ENCODE measurements at regions not wholly inside any gene's neighbourhood (a gene's known extent, or its start where the extent isn't known, plus 50 kb on each side); places are given as distances from the start of the nearest gene placed in this dataset.

DNA sequence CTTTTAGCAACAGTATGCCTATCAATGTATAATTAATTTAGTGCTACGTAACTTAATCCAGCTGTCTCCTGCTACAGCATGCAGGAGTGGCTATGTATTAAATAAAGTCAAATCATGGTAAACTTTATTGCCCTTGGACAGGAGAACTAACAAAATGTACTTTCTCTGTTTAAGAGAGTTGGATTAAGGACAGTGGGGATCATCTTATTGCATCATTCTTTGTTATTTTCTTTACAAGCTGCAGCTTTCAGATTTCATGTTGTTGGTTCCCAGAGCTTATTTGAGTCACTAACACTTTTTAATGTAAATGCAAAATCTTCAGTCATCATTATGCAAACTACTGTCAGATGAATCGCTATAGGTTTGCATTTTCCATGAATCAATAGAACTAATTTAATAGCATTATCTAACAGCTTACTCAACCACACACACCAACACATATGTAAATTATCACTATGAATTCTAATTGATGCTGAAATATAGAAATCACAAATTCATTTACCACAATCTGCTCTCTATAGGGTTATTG, 424.7 kb downstream of the MMUT start:
- TF ChIP-seq POLR2A (IDR thresholded peaks at IDR 0.05) = no peak
- TF ChIP-seq, protein P1, sequence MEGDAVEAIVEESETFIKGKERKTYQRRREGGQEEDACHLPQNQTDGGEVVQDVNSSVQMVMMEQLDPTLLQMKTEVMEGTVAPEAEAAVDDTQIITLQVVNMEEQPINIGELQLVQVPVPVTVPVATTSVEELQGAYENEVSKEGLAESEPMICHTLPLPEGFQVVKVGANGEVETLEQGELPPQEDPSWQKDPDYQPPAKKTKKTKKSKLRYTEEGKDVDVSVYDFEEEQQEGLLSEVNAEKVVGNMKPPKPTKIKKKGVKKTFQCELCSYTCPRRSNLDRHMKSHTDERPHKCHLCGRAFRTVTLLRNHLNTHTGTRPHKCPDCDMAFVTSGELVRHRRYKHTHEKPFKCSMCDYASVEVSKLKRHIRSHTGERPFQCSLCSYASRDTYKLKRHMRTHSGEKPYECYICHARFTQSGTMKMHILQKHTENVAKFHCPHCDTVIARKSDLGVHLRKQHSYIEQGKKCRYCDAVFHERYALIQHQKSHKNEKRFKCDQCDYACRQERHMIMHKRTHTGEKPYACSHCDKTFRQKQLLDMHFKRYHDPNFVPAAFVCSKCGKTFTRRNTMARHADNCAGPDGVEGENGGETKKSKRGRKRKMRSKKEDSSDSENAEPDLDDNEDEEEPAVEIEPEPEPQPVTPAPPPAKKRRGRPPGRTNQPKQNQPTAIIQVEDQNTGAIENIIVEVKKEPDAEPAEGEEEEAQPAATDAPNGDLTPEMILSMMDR (IDR thresholded peaks at IDR 0.05) = no peak

Data from testis (tissue), 2 donors.